GM18511 (cell line): ENCODE measurements at regions not wholly inside any gene's neighbourhood (a gene's known extent, or its start where the extent isn't known, plus 50 kb on each side); places are given as distances from the start of the nearest gene placed in this dataset.
"Not testable (repeated sequence)": the region's sequence is repeated elsewhere in the genome, so short reads cannot be mapped to it uniquely, and the experiment has no call there.

Experiments
- ATAC-seq: cut with Tn5 transposase; IDR thresholded peaks from one replicate; pipeline ENCODE4 v1.9.1; 2021; ENCODE audit warnings: mild to moderate bottlenecking, moderate library complexity; ENCODE audit not compliant: unreplicated experiment

DNA sequence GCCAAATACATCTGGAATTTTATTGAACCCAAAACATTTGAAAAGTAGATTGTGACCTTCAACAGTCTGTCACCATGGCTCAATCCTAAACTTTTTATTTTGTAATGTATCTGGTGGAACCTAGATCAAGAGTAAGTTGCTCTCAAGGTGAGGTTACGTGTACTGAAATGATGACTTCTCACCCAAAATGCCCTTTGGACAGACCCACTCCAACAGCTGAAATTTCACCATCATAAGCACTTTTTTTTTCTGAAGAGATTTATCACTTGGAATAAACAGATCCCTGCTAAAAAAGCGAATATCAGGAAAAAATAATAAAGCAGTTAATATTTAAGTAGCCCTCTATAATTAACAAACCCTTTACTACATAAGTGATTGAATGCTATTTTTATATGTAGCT, 155.0 kb upstream of the FBXL7 start:
- ATAC-seq = no peak

DNA sequence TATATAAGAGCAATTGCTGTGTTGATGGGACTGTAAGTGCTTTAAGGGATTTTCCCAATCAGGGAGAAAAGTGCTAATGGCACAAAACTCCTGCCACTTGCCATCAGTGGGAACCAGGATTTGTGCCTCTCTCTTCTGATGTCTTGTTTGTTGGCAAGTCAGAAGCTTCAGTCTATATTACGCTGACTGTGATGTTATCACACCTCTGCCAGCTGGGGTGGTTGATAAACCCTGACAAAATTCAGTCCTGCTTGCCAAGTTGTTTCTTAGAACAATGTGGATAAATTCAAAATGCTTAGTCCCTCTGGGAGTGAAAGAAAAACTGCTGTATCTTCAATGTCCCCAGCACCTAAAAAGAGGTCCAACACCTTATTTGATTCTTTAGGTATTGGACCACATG, 161.4 kb upstream of the FBXL7 start:
- ATAC-seq = no peak

DNA sequence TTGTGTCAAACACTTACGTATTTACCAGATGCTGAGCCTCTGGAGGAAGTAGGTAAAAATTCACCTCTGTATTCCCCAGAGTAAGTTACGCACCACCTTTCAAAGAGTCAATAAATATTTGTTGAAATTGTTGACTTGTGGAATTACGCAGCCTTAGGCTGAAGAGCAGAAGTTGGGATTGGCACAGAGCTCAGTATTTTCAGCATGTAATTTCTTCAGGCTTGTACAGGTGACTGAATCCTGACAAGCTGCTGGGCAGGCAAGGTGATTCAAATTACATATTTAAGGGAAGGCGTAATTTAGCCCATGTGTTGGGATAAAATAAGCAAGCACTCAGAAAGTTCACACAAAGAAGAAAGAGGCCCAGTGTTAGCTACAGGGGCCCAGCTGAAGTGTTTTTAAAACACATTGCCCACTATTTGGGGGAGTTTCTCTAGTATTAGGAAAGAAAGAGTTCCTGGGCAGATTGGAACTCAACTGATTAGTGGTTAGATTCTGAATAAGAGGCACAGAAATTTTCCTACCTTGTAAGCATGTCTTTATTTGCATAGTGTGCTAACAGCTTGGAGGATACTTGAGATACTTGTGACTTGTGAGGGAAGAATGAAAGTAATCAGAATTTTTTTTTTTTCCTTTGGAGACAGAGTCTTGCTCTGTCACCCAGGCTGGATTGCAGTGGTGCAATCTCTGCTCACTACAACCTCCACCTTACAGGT, 165.3 kb upstream of the FBXL7 start:
- ATAC-seq = no peak

DNA sequence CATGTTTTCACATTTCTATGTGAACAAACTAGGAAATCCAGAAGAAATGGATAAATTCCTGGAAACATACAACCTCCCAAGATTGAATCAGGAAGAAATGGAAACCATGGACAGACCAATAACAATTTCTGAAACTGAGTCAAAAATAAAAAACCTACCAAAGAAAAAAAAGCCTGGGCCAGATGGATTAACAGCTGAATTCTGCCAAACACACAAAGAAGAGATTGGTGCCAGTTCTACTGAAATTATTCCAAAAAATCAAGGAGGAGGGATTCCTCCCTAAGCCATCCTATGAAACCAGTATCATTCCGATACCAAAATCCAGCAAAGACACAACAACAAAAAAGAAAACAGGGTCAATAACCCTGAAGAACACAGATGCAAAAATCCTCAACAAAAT, 166.9 kb upstream of the FBXL7 start:
- no peak for ATAC-seq

DNA sequence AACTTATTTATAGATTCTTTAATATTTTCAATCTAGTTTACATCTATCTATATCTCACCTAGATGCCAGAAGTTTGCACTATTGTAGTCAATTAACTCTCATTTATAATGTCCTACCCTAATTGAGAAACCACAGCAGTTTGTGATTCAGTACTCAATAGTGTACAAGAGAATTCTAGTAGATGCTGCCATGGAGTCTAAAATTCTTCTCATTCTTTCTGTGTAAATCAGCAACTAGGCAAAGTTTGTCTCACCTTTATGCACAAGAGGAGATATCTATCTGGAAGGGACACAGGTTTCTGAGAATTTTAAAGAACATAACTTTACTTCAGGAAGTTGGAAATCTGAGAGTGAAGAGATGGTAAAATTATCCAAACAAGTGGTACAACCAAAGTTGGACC, 173.0 kb upstream of the FBXL7 start:
- ATAC-seq = no peak

DNA sequence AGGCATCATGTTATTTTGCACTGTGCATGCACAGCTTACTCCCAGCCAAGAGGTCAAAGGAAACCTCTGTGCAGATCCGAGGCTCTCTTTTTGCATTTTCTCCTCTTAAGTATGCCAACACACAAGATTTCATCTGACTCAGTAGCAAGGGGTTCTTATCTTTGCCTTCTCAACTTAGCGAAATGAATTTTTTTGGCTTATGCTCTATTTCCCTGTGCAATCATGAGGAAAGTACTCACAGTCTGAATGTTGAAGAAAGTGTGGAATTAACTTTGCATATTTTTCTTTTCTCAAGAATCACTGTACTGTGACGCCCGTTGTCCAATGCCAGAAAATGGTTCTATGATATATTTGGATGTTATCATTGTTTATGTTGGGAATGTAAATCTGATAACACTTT, 173.5 kb upstream of the FBXL7 start:
- no peak for ATAC-seq

DNA sequence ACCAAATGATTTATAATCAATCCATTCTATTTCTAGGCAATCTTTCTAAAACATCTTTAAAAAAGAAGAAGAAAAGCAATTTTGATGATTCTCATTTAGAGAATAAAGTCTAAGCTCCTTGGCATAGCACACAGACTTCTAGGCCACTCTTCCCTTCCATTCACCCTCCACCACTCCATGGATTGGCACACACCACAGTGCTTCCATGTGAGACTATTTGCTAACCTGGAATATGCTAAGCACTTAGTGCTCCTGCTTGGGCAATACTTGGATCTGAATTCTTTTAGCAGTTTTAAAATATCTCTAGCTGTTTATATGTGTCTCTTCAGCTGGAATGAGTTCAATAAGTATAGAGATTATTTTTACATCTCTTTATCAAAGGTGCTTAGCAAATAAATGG, 177.6 kb upstream of the FBXL7 start:
- ATAC-seq = no peak

DNA sequence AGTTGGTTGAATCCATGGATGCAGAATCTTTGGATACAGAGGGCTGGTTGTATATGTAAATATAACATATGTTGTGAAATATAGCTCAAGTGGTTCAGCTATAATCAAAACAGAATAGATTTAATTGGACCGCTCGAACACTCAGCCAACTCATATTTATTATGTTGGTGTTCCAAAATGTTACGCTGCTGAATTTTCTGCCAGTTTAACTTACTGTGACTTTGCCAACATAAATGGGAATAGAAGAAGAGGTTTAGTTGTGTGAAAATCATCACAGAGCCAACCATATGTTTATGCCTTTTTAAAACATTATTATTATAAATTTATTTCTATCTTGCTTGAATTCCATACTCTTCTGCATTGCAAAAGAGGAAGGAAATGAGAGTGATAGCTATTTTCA, 178.2 kb upstream of the FBXL7 start:
- ATAC-seq = no peak

DNA sequence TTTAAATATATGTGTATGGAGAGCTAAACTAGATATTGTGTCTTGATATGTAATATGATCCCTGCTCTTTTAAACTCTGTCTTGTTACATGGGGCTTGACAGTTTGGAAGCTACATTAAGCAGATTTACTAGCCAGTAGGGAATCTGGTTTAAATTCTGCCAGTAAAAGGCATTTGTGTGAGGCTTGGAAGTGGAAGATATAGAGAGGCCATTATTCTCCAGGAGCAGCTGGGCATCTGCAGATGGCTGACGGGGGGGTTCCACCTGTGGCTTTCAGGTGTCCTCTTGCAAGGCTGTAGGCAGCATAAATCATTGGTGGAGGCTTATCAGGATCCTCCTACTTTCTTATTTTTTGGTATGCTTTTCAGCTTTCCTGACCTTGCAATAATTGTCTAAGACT, 179.1 kb upstream of the FBXL7 start:
- ATAC-seq = no peak

DNA sequence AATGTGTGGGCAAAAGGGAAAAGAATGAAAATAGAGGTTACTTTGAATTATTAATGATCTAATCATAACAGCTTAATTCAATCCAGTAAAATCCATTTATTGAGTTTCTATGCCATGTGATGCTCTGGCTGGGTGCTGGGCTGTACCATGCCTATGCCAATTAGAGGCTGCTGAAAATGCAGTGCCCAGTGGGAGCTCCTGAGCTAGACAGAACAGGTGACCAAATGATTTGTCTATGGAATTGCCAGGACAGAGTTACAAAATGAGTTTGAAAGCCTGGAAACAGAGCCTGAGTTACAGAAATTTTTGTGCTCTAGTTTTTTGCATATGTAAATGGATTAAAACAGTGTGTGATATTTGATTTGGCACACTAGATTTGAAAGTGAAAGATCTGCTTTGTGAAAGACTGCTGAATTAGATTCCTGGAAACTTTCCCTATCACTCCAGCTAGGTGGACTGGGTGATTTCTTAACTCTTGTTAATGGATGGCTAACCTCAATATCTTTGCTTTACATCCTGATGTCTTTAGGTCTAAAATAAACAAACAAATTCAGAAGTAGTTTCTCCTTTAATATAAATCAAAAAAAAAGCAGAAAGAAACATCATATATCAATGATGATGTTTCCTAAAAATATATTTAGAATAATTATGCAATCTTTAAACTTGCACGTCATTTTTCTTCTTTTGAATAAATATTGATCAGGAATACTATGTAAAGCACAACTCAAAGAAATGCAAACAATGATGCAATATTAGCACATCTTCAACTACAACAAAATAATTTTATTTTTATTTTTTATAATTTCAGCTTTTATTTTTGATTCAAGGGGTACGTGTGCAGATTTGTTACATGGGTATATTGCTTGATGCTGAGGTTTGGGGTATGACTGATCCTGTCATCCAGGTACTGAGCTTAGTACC, 194.8 kb upstream of the FBXL7 start:
- ATAC-seq = no peak

DNA sequence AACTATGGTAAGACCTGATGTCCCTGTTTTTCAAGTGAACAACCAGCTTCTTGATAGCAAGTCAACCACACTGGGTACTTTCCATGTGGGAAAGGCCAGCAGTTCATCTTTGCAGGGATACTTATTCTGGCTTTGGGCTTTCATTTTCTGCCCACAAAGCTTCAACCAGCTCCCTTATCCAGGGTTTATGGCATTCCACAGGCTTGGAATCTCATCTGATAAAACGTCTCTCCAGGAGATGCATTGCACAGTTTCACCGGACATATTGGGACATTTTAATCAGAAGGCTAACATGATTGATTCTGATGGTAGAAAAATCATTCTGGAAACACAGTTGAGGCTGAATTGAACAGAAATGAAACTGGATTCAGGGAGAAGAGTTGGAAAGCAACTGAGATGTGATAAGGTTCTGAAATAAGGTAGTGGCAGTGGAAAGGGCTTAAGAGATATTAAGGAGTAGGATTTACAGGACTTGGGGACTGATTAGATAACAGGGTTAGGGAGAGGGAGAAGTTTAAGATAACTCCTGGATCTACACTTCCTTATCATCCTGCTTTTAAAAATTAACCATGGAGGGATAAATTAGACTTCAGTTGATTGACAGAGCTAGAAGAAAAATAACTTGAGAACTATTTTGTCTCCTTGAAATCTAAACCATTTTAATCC, 195.8 kb upstream of the FBXL7 start:
- ATAC-seq = no peak

DNA sequence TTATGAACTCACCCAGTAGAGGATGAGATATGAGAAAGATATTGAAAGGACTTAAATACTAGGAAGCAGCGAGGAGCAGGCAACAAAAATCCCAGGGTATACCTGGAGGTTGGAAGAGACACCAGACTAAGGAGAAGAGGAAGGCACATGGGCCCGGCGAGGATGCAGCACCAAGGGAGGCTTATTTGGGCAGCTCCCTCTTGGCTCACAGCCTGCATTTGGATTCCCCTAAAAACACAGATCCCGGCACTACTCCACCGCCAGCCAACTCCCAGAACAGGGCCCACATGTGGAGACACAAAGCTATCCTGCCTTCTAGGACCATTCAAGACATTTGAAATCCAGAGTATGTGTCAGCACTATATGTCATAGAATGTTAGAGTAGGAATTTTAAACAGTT, 199.8 kb upstream of the FBXL7 start:
- no peak for ATAC-seq

DNA sequence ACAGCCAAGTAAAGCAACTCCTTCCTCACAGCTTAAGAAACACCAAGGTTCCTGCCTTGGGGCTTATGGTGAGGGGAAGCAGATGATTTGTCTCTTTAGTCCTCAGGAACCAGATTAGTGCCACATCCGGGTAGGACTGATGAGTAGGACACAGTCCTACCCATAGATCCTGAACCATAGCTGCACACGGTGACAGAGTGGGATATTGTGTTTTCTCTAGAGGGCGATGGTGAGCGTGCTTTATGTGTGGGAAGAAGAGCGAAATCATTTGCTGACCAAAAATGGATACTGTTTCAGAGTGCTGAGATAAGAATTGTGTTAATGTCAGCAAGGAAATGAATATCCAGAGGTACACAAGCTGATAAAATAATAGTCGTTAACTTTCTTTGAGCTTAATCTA, 209.0 kb upstream of the FBXL7 start:
- ATAC-seq = no peak

DNA sequence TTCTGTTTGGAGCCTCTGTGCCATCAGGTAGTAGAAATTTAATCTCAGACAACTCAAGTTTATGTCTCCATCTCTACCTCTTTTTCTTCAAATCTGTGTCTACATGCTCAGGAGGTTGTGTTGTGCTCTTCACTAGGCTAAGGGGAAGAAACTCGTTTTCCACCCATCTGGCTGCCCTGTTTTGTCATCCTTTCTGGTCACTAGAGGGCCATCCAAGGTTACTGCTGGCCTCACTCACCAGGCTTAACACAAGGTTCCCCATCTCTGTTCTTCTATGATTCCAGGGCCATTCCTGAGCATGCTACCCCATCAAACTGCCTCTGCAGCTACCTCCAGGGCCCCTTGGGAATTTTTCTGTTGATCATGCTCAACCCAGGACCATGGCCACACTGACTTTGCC, 213.3 kb upstream of the FBXL7 start:
- ATAC-seq = no peak

DNA sequence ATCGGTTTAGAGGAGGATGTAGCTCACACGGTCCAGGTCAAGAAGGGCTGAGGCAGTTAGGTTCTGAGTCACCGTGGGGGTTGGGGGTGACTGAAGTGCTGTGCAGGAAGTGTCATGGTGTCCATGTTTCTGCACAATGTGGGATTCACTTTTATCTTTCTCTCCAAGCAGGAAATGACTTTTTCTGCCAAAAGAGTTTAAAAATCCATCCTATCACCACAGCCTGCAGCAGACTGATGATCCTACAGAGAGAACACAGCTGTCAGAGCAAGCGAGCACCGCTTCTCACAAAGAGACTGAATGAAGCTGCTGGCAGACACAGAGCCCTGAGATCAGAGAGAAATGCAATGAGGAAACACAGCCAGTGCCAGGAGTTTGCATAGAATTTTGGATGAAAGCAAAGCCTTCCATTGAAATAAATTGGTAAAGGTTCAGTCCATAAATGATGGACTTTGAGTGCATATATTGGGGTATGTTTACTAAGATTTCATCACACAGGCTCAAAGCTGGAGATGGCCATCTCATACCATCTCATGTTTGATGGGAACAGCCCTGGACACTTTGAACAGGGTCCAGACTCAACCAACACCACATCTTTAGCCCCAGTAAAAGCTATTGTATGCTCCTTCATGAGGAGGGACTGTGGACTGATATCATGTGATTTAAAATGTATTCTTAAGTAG, 213.9 kb upstream of the FBXL7 start:
- no peak for ATAC-seq

DNA sequence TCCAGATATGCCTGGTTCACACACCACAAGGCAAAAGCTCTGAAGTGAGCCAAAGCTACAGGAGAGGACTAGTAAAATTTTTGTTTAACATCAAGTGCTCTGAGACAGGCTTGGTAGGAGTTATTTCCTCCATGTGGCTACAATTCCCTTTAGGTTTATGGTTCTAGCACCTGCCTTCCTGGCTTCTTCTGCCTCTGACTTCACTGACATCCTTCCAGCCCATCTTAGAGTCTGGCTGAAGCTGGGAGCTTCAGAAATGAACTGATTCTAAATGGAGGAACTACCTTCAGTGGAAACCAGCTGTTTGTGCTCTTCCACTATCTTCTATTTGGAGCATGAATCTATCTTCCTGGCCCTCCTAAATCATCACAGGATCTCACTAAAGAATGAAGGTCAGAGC, 215.3 kb upstream of the FBXL7 start:
- no peak for ATAC-seq

DNA sequence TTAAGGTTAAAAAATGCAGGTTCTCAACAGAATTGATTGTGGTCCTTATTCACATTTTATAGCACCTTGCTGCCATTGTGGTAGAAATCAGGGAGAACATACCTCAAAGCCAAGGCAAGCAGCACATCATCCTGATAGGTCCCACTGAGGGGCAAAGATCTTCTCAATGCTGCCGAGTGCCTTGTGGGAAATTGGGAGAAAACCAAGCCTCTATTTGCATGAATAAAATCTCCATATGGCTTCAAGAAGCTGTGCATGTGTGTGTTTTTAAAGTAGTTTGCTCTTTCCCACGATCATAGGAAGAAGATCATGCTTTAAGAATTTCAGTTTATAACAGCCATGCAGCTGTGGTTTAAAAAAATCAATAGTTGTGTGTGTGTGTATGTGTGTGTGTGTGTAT, 216.9 kb upstream of the FBXL7 start:
- ATAC-seq = no peak

DNA sequence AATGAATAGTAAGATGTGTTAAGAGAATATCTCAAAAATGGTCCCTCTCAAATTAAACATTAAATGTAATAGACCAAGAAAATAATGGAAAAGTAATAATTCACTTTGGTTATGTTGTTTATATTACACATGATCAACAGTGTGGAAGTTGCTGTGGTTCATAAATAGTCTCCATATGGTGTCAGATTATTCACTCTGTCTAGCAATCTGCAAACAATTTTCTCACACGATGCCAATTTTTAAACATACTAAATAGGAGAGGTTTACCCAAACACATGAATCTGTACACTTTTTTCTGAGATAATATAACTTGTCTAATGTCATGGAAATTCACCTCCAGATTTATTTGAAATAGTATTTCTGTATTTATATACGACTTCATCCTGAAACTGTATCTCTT, 217.4 kb upstream of the FBXL7 start:
- no peak for ATAC-seq

DNA sequence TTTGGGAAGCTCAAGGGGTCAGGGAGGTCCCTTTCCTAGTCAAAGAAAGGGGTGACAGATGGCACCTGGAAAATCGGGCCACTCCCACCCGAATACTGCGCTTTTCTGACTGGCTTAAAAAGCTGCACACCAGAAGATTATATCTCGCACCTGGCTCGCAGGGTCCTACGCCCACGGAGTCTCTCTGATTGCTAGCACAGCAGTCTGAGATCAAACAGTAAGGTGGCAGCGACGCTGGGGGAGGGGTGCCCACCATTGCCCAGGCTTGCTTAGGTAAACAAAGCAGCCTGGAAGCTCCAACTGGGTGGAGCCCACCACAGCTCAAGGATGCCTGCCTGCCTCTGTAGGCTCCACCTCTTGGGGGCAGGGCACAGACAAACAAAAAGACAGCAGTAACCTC, 228.4 kb upstream of the FBXL7 start:
- not testable (repeated sequence) for ATAC-seq

DNA sequence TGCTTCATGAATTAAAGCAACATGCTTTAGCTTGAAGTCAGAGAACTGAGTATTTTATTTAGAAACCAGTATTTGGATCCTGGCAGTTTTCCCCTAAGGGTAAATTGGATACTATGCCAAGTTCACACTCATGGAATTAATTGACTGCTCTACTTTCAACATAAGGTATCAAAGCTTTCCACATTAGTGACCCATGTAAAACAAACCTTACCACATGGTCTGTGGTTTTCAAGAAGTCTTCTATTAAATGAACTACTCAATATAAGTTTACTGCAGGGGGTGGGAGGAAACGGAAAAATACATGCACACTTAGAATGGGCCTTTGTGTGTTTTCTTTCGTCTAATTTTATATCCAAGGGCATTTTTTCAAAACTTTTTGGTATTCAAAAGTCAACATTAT, 232.0 kb upstream of the FBXL7 start:
- no peak for ATAC-seq

DNA sequence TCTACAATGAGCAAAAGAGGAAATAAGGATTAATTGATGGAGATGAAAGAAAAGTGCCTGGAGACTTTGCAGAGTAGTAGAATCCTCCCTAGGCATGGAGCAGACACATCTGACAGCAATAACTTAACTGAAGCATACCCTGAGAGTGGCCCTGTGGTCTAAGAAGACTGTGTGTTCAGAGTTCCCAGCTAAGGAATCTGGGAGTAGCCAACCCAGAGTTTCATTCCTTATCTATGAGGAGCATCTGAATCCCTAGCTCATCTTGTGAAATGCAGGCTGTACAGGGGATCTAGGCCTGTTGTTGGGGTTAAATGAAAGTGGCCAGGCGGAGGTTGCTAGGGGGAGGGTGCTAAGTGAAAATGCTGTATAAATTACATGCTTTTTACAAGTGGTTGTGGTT, 233.1 kb upstream of the FBXL7 start:
- ATAC-seq = no peak
